HL-60 (cell line): ENCODE measurements at regions not wholly inside any gene's neighbourhood (a gene's known extent, or its start where the extent isn't known, plus 50 kb on each side); places are given as distances from the start of the nearest gene placed in this dataset.

ENCODE experiments used
- CTCF ChIP-seq: IDR thresholded peaks from one replicate; pipeline ENCODE4 v1.5.1; 2011; ENCODE audit warnings: low read length, control low read depth, inconsistent platforms; ENCODE audit not compliant: insufficient read depth
- GABPA ChIP-seq: IDR thresholded peaks from 2 replicates; pipeline ENCODE4 v1.6.1; 2012; ENCODE audit warnings: low read depth
- POLR2AphosphoS5 ChIP-seq: IDR thresholded peaks from 2 replicates; pipeline ENCODE4 v1.6.1; 2012; ENCODE audit warnings: low read depth
- REST ChIP-seq: IDR thresholded peaks from 2 replicates; pipeline ENCODE4 v1.6.1; 2012; ENCODE audit warnings: low read depth; ENCODE audit not compliant: insufficient replicate concordance
- SPI1 ChIP-seq: IDR thresholded peaks from 2 replicates; pipeline ENCODE4 v1.6.1; 2012; ENCODE audit warnings: low read depth, mild to moderate bottlenecking, borderline replicate concordance

GRCh38 chr5:54799645-54800044 is 185.7 kb downstream of the ESM1 start:
- TF ChIP-seq CTCF (no peak), GABPA (no peak), REST (no peak), POLR2AphosphoS5 (no peak), SPI1 (no peak)
